RWPE2 (cell line): ENCODE measurements at regions not wholly inside any gene's neighbourhood (a gene's known extent, or its start where the extent isn't known, plus 50 kb on each side); places are given as distances from the start of the nearest gene placed in this dataset.
"Not testable (repeated sequence)": the region's sequence is repeated elsewhere in the genome, so short reads cannot be mapped to it uniquely, and the experiment has no call there.

Source experiments
- ATAC-seq: fragments of 200-7000 bp; cut with Tn5 transposase; 3 replicates; pipeline ENCODE4 v1.9.1; 2021; ENCODE audit warnings: low read depth
- DNase-seq: peaks from one replicate; pipeline ENCODE4 v3.0.0-alpha.2; 2020; ENCODE audit warnings: low spot score
- H3K27ac ChIP-seq: fragments of 450-650 bp; 2 replicates; pipeline ENCODE4 v1.5.1; 2017; ENCODE audit warnings: mild to moderate bottlenecking; ENCODE audit not compliant: poor library complexity, severe bottlenecking
- H3K27me3 ChIP-seq: fragments of 250-450 bp; sonication (Bioruptor Pico); 2 replicates; pipeline ENCODE4 v1.5.1; 2021; ENCODE audit warnings: mild to moderate bottlenecking, moderate library complexity; ENCODE audit not compliant: insufficient read depth, poor library complexity, severe bottlenecking
- H3K36me3 ChIP-seq: fragments of 250-450 bp; sonication (Bioruptor Pico); 2 replicates; pipeline ENCODE4 v1.5.1; 2020; ENCODE audit warnings: low read depth, mild to moderate bottlenecking, moderate library complexity
- H3K4me1 ChIP-seq: fragments of 250-450 bp; sonication (Bioruptor Pico); 2 replicates; pipeline ENCODE4 v1.5.1; 2021; ENCODE audit warnings: mild to moderate bottlenecking, moderate library complexity; ENCODE audit not compliant: insufficient read depth, poor library complexity, severe bottlenecking
- H3K4me3 ChIP-seq: fragments of 250-450 bp; sonication (Bioruptor Pico); 2 replicates; pipeline ENCODE4 v1.5.1; 2021; ENCODE audit warnings: mild to moderate bottlenecking, moderate library complexity; ENCODE audit not compliant: severe bottlenecking
- H3K9me3 ChIP-seq: fragments of 250-450 bp; sonication (Bioruptor Pico); 2 replicates; pipeline ENCODE4 v1.5.1; 2021; ENCODE audit warnings: mild to moderate bottlenecking, moderate library complexity; ENCODE audit not compliant: severe bottlenecking
- TF ChIP-seq, protein P1 (sequence below): fragments of 450-650 bp; IDR thresholded peaks from one replicate; pipeline ENCODE4 v1.5.1; 2017; ENCODE audit warnings: mild to moderate bottlenecking, moderate library complexity; ENCODE audit not compliant: poor library complexity, severe bottlenecking

DNA sequence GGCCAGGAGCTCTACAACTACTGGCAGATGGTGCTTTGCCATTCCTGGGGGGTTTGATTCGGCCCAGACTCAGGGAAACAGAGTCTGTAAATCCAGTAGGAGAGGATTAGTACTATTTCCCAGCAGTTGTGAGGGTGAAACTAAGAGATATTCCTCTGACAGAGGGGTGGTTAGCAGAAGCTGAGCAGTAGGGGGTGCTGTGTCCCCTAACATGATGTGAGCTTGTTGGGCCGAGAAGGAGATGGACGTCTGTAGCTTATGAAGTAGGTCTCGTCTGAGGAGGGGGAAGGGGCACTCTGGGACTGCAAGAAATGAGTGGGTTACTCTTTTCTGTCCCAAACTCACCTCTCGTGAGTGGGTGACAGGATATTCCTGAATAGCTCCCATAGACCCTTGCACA lies 179.2 kb upstream of the MBL2 start:
- Histone ChIP-seq H3K9me3 (no peaks in the 10 kb centered on the region), H3K4me1 (no peaks in the 10 kb centered on the region), H3K27me3 (no peaks in the 10 kb centered on the region), H3K27ac (no peak overlapping the region), H3K36me3 (no peaks in the 10 kb centered on the region), H3K4me3 (no peak overlapping the region)
- DNase-seq (no peak), ATAC-seq (no peak)
- TF ChIP-seq, protein P1, sequence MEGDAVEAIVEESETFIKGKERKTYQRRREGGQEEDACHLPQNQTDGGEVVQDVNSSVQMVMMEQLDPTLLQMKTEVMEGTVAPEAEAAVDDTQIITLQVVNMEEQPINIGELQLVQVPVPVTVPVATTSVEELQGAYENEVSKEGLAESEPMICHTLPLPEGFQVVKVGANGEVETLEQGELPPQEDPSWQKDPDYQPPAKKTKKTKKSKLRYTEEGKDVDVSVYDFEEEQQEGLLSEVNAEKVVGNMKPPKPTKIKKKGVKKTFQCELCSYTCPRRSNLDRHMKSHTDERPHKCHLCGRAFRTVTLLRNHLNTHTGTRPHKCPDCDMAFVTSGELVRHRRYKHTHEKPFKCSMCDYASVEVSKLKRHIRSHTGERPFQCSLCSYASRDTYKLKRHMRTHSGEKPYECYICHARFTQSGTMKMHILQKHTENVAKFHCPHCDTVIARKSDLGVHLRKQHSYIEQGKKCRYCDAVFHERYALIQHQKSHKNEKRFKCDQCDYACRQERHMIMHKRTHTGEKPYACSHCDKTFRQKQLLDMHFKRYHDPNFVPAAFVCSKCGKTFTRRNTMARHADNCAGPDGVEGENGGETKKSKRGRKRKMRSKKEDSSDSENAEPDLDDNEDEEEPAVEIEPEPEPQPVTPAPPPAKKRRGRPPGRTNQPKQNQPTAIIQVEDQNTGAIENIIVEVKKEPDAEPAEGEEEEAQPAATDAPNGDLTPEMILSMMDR = peak; percentile 25

DNA sequence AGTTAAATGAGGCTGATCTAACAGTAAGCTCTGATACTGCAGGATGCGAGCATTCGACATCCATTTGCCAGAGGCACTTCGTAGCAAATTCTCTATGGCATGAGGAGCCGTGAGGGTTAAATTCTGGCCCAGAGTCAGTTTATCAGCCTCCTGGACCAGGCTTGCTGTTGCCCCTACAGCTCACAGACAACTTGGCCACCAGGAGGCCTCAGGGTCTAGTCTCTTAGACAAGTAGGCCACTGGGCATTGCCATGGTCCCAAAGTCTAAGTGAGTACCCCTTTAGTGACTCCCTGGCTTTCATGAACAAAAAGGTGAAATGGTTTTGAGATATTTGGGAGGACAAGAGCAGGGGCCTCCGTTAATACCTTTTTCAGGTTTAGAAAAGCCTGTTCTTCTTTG lies 178.0 kb upstream of the MBL2 start:
- H3K27me3 ChIP-seq = no peaks in the 10 kb centered on the region
- no peak for ATAC-seq
- no peaks in the 10 kb centered on the region for H3K9me3 ChIP-seq
- peaks cover 2% of the 10 kb centered on the region for H3K4me1 ChIP-seq
- TF ChIP-seq, protein P1 = no peak
- no peak for DNase-seq
- no peaks in the 10 kb centered on the region for H3K36me3 ChIP-seq
- H3K4me3 ChIP-seq = no peak overlapping the region
- H3K27ac ChIP-seq = no peak overlapping the region

DNA sequence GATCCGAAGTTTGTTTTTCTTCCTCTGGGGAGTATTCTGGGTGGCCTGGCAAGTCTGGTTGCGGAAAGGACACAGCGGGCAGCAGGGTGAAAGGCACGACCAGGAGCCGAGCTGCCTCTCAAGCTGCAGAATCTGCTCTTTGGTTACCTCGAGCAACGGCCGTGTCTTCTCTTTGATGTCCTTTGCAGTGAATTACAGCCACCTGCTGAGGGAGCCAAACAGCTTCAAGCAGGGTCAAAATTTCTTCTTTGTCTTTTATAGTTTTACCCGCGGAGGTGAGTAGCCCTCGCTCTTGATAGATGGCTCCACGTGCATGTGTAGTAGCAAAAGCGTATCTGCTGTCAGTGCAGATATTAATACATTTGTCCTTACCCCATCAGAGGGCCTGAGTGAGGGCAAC lies 177.3 kb upstream of the MBL2 start:
- ATAC-seq = no peak
- no peaks in the 10 kb centered on the region for H3K27me3 ChIP-seq
- no peaks in the 10 kb centered on the region for H3K36me3 ChIP-seq
- H3K9me3 ChIP-seq = no peaks in the 10 kb centered on the region
- no peak for DNase-seq
- no peak overlapping the region for H3K4me3 ChIP-seq
- no peak overlapping the region for H3K27ac ChIP-seq
- H3K4me1 ChIP-seq = peaks cover 8% of the 10 kb centered on the region
- TF ChIP-seq, protein P1 = no peak

DNA sequence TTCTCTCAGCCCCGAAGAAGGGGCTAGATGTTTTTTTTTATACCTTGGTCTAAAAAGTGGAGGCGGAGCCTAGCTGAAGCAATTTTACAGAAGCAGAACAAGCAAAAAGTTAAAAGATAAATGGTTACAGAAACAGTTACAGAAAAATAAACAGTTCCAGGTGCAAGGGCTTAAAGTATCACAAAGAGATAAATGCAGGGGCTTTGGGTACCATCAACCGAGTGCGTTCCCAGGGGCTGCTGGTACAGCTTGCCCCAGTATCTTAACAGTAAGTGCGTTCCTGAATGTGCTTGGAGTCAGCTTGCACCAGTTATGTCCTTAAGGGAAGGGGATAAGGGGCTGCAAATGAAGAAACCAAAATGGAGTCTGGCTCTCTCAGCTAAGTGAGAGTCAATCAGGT lies 173.9 kb upstream of the MBL2 start:
- H3K36me3 ChIP-seq = no peaks in the 10 kb centered on the region
- peaks cover 2% of the 10 kb centered on the region for H3K9me3 ChIP-seq
- no peak for ATAC-seq
- TF ChIP-seq, protein P1 = no peak
- no peaks in the 10 kb centered on the region for H3K27me3 ChIP-seq
- H3K4me1 ChIP-seq = peaks cover 8% of the 10 kb centered on the region
- no peak overlapping the region for H3K4me3 ChIP-seq
- DNase-seq = no peak
- no peak overlapping the region for H3K27ac ChIP-seq

DNA sequence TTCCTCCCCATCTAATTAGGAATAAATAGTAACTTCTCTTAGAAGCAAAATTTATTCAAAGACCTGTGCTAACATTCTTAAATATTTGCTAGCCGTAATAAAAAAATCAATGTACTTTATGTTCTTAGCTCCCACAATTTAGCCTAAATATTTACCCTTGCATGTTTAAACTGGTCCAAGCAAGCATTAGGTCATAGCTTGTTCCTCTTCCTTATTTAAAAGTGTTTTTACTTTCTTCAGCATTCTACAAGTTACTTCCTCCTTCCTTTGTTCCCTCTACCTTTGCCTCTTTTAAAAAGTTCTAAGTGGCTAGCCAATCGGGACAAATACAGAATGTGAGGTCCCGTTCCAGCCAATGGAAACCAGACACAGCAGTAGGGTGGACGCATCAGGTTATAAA lies 172.9 kb upstream of the MBL2 start:
- not testable (repeated sequence) for ATAC-seq, H3K4me3 ChIP-seq, DNase-seq, H3K36me3 ChIP-seq, H3K4me1 ChIP-seq, H3K9me3 ChIP-seq, H3K27me3 ChIP-seq, H3K27ac ChIP-seq
